ENCODE measurements at regions not wholly inside any gene's neighbourhood (a gene's known extent, or its start where the extent isn't known, plus 50 kb on each side); places are given as distances from the start of the nearest gene placed in this dataset.

DNA sequence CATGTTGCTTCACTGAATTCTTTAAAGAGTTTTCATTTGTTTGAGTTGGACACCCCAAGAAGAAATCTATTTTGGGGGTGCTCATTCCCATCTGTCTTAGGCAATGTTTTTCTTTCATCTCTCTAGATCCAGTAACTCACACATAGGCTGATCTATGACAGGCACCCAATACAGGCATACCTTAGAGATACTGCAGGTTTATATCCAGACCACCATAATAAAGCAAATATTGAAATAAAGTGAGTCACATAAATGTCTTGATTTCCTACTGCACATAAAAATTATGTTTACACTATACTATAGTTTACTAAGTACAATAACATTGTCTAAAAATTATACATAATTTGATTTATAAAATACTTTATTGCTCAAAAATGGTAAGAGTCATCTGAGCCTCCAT is 364.5 kb downstream of the MTRR start:
- intact Hi-C loops (cut with DNase I): no loop called here
- no peak for DNase-seq

DNA sequence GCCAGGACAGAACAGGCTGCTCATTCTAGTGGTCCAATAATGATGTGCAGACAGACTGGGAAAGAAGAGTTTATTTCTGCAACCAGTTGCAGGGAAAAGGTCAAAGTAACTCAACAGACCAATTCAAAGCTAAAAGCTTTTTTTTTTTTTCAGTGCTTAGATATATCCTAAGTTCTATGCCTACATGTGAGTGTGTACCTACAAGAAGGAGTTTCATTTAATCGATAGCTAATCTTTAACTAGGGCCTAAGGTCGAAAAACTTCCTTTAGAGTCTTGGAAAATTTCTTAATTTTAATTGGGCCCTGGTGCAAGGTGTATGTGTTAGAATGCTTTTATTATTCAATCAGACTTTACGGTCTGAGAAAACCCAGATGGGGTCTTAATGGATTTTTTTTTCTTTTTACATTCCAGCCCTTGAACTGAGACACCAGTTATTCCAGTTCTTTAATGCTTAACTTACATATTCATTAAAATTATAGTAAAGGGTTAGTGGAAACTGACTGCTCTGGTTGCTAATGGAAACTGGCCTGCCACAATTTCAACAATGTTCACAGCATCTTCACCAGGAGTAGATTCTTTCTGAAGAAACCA is 365.3 kb downstream of the MTRR start:
- intact Hi-C loops (cut with DNase I): no loop called here
- DNase-seq: no peak

DNA sequence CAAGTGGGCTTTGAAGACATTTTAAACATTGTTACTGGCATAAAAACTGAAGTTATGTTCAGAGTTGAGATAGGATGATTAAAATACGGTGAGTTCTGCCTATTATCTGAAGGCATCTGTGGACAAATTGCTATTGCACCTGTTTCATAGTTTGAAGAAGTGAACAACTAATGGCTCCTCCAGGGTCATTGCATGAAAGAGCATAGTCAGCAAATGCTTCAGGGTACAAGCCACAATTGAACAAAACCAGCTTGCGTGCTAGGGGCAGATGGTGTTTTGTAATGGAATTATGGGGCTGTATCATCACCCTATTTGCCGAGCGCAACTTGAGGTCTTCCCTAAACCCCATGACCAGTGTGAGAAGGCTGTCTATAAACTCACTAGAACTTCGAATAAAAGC is 369.1 kb downstream of the MTRR start:
- DNase-seq: no peak
- intact Hi-C loops (cut with DNase I): no loop called here

DNA sequence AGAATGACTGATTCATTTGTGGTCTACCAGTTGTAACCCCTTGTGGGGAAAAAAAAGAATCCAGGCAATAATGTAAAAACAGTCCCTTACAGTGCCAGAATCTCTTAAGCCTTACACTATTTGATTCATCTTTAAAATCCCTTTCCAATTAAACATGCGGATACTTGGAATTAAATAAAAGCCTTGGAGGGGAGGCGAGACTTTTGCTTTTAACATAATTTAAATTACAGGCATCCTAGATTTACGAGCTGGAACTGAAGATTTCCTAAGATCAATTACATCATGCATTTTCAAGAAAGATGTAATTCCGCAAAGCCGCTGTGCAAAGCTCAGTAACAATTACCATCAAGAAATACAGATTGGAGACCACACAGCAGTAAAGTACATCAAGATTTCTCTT is 370.2 kb downstream of the MTRR start:
- DNase-seq: no peak
- intact Hi-C loops (cut with DNase I): no loop called here

DNA sequence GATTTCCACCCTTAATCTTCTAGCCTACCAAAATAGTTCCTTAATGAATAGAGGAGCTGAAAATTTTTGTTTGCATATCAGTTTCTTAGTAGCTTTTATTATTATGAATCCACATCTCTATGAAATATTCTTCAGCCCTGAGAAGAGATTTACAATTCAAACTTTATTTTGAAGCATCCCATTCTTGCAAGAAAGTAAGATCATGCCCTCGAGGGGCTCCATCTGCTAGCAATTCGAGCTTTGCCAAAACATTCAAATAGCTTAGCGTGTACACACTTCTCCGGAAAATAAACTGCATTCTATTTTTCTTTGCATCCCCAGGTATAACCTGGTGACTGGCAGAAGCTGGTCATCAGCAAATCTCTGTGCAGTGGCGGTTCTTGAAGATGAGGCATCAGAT is 370.7 kb downstream of the MTRR start:
- intact Hi-C loops (cut with DNase I): no loop called here
- DNase-seq: no peak

DNA sequence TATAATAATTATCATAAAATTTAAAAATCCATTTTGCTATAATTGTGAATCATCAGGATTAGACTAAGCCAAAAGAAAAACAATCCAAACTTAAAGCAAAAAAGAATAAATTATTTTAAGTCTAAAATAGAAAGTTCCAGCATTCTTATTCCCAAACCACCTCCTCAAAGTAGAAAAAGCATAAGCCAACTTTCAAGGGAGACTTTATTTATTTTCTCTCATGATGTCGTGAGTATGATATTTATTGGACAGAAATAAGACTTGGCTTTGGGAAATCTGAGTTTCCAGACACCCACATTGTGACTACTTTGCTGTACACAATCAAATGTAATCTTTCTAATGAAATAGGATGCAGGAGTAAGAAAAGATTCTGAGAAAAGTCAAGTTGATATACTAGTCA is 372.1 kb downstream of the MTRR start:
- intact Hi-C loops (cut with DNase I): no loop called here
- no peak for DNase-seq

DNA sequence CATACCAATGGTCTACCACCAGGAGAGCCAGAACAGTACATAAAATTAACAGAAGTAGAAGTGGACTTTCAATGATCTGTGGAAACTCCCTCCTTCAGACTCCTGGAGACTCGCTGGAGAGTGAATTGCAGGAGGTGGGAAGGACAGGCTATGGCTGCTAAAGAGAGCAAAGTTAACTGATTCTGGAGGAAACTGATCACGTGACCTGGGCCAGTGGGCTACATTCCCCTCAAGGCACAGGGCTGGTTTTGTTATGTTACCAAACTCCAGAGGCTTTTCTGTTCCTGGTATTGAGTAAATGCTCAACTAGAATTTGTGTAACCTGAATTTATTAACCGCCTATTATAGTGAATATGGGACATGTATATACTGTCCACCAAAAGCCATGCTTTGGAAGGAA is 372.6 kb downstream of the MTRR start:
- intact Hi-C loops (cut with DNase I): no loop called here
- DNase-seq: no peak

DNA sequence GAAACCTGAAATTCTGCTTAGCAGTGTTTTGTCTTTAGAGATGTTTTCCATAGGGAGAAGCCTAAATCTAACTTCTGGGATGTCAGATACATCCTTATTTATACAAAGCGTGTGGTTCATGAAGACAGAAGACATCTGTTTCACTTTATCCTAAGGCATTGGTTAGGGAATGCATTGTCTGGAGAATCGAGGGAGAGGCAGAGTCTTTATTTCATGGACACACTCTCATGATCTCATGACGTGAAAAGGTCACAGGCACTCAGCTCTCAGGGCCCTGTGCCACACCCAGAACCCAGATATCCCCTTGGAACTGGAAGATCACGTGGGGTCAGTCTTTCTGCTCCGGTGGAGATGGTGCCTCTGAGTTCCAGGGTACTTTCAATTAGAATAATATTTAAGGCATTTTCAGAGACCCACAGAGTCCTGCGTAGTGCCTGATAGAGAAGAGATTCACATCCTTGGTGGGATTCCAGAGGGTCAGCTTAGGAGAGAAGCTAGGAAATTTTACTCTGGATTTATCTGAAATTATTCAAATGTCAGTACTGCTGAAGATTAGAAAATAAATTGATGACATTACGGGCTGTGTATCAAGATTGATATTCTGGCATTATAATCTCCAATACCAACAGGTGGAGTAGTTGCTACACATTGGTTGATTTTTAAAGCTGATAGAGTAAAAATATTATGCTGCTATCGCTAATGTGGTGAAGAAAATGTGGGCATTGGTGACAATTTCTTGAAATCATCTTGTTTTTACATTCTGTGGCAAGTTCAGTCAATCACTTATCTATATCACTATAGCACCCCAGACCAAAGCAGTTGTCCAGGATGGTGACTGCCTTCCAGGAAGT is 378.3 kb downstream of the MTRR start:
- intact Hi-C loops (cut with DNase I): no loop called here
- no peak for DNase-seq

DNA sequence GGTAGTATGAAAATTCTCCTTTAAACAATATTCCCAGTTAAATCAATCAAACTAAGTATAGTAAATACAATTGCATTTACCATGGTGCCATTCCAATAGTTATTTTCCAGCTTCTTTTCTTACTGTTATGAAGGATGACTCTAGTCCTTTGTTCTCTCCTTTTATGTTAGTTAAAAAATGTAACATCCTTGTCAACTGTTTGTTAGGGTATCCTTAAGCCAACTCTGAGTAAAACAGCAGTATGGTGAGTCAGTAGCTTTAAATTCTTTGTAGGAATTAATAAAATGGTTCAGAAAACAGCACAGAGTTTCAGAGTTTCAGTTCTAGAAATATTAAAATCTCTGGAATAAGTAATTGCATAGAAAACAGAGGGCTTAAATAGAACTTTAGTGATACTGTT is 384.4 kb downstream of the MTRR start:
- DNase-seq: no peak
- intact Hi-C loops (cut with DNase I): no loop called here

DNA sequence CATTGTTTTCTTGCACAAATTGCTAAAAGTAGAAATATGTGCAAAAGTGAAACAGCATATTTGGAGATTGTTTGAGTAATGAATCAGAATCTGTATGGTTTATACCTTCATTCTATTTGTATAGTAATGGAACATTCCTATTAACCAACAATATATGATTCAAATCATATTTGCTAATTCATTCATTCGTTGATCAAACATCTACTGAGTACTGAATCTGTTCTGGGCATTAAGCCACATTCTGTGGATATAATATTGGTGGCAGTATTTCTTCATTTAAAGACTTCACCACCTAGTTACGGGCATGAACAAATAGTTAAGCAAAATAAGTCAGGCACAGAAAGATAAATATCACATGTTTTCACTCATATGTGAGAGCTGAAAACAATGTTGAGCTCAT is 385.7 kb downstream of the MTRR start:
- intact Hi-C loops (cut with DNase I): no loop called here
- DNase-seq: no peak

DNA sequence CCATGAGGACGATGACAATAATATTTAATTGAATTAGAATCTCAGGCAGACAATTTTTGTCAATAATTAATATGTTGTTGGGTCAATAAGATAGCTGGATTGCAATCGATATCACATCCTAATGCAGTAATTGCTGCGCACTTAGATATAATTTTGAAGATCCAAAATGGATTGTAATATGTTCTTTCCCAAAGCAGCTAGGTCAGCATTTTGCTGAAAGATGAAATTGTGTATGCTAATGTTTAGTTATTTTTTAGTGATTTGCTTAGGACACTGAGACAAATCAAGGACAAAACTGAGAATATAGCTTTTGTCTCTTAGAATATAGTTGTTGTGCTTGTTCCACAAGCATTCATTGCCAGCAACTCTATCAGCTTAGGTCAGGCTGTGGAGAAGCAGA is 389.9 kb downstream of the MTRR start:
- DNase-seq: no peak
- intact Hi-C loops (cut with DNase I): no loop called here

DNA sequence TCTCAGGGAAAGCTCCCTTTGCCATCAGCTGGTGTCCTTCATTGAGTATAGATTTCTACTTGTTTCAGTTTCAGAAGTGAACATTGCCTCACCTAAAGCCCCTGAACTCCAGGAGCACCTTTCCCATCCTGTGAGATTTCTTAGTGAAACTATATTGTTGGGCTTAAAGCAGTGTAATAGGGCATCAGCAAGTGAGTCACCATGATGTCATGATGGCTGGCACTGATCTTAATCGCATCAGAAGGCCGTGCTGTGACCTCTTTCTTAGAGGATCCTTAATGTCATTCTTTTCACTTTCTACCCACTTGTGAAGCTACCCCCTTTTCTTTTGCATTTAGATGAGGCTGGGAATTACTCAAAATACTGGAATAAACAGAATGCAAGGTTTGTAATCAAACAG is 401.3 kb downstream of the MTRR start:
- intact Hi-C loops (cut with DNase I): no loop called here
- DNase-seq: no peak

DNA sequence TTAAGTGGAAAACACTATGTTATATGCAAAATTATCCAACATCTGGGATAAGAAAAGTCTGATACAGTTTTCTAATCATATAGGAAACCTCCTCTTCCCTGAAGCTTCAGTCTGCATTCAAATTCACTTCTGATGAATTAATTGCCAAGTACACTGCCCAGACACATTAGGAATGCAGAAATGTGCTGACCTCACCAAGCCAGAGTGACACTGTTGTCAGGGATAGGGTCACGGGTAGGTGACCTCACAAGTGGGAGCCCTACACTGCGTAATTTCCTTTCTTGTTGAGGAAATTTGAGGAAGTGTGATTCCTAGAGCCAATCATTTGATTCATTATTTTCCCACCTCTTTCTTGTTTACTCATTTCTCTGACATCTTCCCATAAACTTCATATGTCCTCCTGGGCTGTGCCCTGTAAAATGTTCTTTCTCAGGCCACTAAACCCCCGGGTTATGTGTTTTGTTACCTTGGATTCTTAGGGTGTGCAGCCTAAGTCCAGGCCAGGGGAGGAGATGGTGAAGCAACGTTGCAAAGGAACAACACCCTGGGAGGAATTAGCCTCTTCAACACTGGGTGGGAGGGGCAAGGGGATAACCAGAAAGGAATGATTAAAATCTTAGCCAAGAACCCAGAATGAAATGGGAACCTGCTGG is 411.9 kb downstream of the MTRR start:
- intact Hi-C loops (cut with DNase I): no loop called here
- DNase-seq: no peak

DNA sequence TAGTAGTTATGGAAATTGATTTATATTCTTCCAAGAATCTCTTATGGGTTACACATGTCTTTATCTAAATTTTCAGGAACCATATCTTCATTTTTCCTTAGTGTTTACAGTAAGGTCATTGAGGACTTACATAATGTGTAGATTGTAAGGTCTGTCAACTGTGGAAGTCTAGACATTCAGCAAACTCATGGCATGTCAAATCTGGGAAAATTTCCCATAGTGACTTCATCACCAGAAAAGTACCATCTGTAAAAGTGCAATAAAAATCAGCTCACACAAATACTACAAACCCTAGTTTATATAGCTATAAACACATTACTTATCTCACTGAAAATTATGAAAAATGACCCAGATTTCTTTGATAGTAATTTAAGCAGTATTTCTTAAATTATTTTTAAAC is 419.4 kb downstream of the MTRR start:
- no peak for DNase-seq
- intact Hi-C loops (cut with DNase I): no loop called here

DNA sequence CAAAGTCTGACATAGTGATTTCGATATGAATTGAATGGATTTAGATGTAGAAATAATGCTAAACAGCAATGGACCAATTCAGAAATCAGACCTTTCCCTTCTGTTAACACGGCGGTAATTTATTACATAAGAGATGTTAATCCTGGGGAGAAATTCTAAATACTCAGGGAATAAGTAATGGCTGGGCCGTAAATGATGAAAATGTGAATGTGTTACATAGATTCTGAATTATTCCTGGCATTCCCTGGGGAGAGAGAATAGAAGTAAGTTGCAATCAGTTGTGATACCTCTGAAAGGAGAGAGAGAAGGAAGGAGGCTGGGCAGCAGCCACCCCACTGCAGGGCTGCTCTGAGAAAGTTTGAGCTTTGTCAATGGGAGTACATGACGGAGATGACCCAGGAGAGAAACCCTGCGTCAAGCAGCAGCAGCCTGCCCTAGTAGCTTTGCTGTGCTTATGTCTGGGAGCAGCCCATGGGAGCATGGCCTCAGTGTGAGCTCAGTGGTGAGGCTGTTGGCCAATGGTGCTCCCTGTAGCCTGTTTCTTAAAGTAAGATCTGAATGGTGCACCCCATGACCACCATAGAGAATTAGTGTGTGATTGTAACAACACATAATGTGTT is 420.1 kb downstream of the MTRR start:
- intact Hi-C loops (cut with DNase I): no loop called here
- no peak for DNase-seq

DNA sequence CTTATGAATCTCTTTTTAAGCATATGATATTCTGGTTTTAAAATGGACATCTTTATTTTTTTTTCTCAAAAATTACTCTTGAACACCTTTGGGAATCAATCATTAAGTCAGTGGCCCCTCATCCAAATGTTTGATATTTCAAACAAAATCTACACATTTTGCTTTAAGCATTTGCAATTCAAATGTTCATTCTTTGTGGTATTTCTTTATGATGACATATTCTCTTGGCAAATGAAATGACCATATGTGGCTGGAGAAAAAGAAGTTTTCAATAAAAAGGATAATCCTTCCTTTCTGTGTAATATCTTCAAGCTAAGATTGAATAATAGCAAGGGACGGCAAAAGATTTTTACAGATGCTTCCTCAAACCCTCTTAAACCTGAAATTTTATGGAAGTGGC is 420.8 kb downstream of the MTRR start:
- DNase-seq: no peak
- intact Hi-C loops (cut with DNase I): no loop called here

DNA sequence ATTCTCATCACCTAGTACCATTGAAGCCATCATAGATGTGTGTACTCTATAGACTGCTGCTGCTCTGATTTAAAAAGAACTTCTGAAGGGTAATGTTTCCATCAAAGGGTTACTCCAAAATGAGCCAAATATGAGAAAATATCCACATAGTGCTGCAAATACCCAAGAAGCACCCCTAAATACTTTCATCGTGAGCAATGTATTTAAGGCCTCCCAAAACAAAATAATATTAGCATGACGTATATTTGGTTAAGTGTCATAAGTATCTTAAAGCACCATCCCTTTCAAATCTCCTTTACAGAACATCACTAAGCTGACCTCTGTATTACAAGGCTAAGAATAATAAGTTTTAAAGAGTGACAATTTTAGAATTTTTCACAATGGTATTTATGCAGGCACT is 421.8 kb downstream of the MTRR start:
- intact Hi-C loops (cut with DNase I): no loop called here

DNA sequence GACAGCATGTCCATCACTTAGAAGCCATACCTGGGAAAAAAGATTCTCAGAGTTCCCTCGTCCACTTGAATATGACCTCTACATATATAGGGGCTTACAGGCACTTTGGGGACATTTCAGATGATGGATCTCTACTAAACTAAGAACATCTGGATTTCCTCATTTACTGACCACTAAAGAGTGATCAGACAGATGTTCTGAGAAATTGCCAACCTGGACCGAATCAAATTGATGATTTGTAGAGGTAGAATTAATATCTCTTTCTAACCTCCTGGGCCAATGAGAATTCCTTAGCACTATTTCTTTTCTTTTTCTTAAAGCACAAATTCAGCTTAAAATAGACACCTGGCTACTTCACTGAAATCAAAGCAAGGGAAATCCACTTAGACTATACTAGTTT is 422.7 kb downstream of the MTRR start:
- intact Hi-C loops (cut with DNase I): no loop called here
- no peak for DNase-seq

More for the DNA sequence above, 421.8 kb downstream of the MTRR start:
- DNase-seq: no peak

DNA sequence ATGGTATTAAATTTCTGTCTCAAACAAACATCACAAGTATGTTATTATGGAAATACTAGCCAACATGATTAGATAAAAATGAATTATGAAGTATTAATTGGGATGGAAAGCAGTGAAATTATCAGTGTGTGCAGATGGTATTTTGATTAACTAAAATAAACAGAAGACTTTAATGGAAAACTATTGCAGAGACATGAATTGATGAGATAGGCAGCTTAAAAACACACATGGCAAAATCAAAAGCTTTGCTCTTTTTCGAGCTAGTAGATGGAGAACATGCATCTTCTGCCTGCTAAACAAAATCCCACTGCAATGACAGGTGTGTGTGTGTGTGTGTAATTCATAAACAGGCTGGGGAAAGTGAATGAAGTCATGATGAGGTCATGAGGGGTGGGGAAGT is 426.2 kb downstream of the MTRR start:
- intact Hi-C loops (cut with DNase I): no loop called here
- no peak for DNase-seq

DNA sequence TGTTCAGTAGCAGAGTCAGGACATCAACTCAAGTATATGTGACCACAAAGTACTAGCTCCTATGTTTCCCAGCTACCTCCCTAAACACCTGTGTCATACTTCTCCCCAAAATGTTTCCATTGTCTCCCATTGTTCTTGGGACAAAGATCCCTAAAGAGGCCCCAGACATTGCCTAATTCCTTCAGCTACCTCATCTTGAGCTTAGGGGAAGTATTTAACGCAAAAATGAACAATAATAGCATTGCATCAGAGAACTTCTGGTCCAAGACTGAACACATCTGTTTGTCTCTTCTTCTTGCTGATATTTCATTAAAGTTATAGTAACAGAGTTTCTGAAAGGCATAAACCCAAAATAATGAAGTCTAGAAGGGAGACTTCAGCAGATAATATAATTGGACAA is 430.8 kb downstream of the MTRR start:
- intact Hi-C loops (cut with DNase I): no loop called here
- DNase-seq: no peak

DNA sequence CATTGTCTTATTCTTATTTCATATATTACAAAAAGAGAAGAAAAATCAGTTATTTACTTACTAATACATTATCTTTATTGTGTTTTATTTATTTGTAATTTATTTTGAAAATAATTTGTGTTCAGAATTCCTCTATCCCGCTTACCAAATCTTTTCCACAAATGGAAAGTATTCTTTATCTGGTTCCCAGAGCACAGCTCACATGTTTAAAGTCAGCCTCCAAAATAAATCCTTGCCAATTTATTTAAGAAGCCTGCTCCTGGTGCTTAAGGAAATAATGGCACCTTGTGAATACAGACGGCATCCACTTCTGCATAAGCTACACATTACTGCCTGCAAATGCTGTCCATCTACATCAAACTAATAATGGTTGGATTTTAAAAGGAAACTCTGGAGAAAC is 435.4 kb downstream of the MTRR start:
- DNase-seq: no peak
- intact Hi-C loops (cut with DNase I): no loop called here

Data from posterior cingulate gyrus (tissue), 11 donors.